Osteocyte (in vitro differentiated cells): ENCODE measurements at regions not wholly inside any gene's neighbourhood (a gene's known extent, or its start where the extent isn't known, plus 50 kb on each side); places are given as distances from the start of the nearest gene placed in this dataset.

Experiments
- DNase-seq: peaks from one replicate; pipeline ENCODE4 v3.0.0; 2021; ENCODE audit warnings: mixed read lengths; ENCODE audit not compliant: unreplicated experiment; ENCODE audit errors: extremely low spot score
- H3K27ac Mint-ChIP-seq: one replicate; pipeline ENCODE4 v1.8.0; 2021; ENCODE audit warnings: mild to moderate bottlenecking, mixed read lengths; ENCODE audit not compliant: unreplicated experiment
- H3K27me3 Mint-ChIP-seq: one replicate; pipeline ENCODE4 v1.8.0; 2021; ENCODE audit warnings: mixed read lengths; ENCODE audit not compliant: unreplicated experiment
- H3K36me3 Mint-ChIP-seq: one replicate; pipeline ENCODE4 v1.8.0; 2021; ENCODE audit warnings: mixed read lengths; ENCODE audit not compliant: unreplicated experiment
- H3K4me1 Mint-ChIP-seq: one replicate; pipeline ENCODE4 v1.8.0; 2021; ENCODE audit warnings: mixed read lengths; ENCODE audit not compliant: unreplicated experiment
- H3K4me3 Mint-ChIP-seq: one replicate; pipeline ENCODE4 v1.8.0; 2021; ENCODE audit warnings: mild to moderate bottlenecking, moderate library complexity, mixed read lengths; ENCODE audit not compliant: unreplicated experiment
- H3K9me3 Mint-ChIP-seq: one replicate; pipeline ENCODE4 v1.8.0; 2021; ENCODE audit warnings: mixed read lengths; ENCODE audit not compliant: unreplicated experiment
- TF ChIP-seq, protein P1 (sequence below): fragments of 200-600 bp; sonication (generic); IDR thresholded peaks from 2 replicates; pipeline ENCODE4 v1.5.0; 2021; ENCODE audit warnings: antibody characterized with exemption, mild to moderate bottlenecking, moderate library complexity

- H3K27ac Mint-ChIP-seq = no peak overlapping the region
- no peaks in the 10 kb centered on the region for H3K4me1 Mint-ChIP-seq
- TF ChIP-seq, protein P1, sequence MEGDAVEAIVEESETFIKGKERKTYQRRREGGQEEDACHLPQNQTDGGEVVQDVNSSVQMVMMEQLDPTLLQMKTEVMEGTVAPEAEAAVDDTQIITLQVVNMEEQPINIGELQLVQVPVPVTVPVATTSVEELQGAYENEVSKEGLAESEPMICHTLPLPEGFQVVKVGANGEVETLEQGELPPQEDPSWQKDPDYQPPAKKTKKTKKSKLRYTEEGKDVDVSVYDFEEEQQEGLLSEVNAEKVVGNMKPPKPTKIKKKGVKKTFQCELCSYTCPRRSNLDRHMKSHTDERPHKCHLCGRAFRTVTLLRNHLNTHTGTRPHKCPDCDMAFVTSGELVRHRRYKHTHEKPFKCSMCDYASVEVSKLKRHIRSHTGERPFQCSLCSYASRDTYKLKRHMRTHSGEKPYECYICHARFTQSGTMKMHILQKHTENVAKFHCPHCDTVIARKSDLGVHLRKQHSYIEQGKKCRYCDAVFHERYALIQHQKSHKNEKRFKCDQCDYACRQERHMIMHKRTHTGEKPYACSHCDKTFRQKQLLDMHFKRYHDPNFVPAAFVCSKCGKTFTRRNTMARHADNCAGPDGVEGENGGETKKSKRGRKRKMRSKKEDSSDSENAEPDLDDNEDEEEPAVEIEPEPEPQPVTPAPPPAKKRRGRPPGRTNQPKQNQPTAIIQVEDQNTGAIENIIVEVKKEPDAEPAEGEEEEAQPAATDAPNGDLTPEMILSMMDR = no peak
- no peaks in the 10 kb centered on the region for H3K36me3 Mint-ChIP-seq
- H3K9me3 Mint-ChIP-seq = no peaks in the 10 kb centered on the region
- DNase-seq = no peak
- no peaks in the 10 kb centered on the region for H3K27me3 Mint-ChIP-seq
- no peak overlapping the region for H3K4me3 Mint-ChIP-seq
Measured at GRCh38 chr1:217965156-217965786, 319.8 kb upstream of the RRP15 start.

DNA sequence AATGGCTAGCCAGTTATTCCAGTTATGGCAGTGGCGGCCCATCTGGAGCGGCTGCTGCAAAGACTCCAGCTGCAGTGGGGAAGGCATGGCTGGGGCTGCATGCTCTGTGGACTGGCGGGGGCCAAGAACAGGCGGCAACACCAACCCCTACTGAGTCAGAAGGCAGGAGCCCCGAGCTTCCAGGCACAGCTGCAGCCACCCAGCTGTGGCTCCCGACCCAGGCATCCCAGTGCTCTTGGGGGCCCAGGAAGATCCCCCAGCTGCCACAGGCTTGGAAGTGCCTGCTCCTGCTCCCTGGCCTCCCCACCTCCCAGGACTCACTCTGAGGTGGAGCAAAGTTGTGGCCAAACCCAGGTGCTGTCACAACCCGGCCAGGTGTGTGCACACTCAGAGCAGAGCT, 317.0 kb upstream of the RRP15 start:
- Mint-ChIP-seq H3K4me3 (no peak overlapping the region), H3K9me3 (peaks cover 8% of the 10 kb centered on the region), H3K27ac (no peak overlapping the region), H3K27me3 (no peaks in the 10 kb centered on the region), H3K4me1 (no peaks in the 10 kb centered on the region), H3K36me3 (no peaks in the 10 kb centered on the region)
- no peak for DNase-seq
- TF ChIP-seq, protein P1 = no peak

DNA sequence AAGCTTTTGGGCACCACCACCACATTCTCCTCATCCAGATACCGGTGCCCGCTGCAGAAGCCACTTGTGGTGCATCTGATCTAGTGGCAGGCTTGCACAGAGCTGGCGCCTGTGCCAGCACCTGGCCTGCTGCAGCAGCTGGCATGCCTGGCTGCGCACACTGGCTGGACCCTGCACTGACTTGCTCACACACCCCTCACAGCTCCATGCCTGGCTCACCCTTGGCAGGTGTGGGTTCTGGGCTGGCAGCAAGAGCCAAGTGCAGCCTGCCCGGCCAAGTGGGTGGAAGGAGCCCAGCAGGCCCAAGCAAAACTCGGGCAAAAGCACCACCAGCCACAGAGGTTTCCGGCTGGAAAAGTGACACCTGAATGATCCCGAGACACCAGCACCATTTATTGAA, 315.7 kb upstream of the RRP15 start:
- Mint-ChIP-seq H3K27ac (no peak overlapping the region), H3K9me3 (peaks cover 8% of the 10 kb centered on the region), H3K36me3 (no peaks in the 10 kb centered on the region)

DNA sequence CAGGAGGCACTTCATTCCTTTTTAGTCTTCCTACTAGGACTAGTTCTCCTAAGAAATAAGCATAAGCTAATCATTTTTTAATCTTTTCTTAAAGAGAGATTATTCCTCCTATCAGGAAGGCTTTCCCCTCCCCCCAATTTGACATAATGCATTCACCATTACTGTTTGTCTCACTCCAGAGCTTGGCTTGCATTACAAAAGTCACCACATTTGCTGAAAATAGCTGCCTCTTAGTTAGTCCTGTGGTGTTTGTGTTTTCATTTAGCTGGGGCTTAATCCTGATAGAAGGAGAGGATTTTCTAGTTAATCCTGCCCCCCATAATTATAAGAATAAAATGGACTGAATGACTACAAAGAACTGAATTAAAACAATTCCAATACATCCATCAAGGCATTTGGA, 307.1 kb upstream of the RRP15 start:
- H3K4me3 Mint-ChIP-seq = no peak overlapping the region
- peaks cover 9% of the 10 kb centered on the region for H3K9me3 Mint-ChIP-seq
- no peak overlapping the region for H3K27ac Mint-ChIP-seq
- H3K4me1 Mint-ChIP-seq = no peaks in the 10 kb centered on the region
- no peak for DNase-seq
- H3K36me3 Mint-ChIP-seq = no peaks in the 10 kb centered on the region
- H3K27me3 Mint-ChIP-seq = peaks cover 4% of the 10 kb centered on the region
- TF ChIP-seq, protein P1 = no peak

More for the DNA sequence above, 315.7 kb upstream of the RRP15 start:
- TF ChIP-seq, protein P1 = no peak
- DNase-seq = no peak
- Mint-ChIP-seq H3K4me3 (no peak overlapping the region), H3K27me3 (no peaks in the 10 kb centered on the region), H3K4me1 (no peaks in the 10 kb centered on the region)

DNA sequence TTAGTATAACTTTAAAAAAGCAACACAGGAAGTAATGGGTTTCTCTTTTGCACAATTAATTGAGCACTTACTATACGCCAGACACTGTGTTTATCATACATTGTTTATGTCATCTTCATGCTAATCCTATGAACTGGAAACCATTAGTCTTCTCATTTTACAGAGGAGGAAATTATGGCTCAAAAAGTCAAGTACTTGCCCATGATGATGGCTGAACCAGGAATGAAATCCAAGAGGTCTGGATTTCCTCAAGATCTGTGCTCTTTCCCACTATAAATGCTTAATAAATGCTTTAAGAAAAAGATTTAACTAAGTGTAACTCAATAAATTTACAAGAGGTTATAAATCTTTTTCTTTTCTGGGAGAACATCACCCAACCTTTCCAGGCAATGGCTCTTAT, 303.7 kb upstream of the RRP15 start:
- peaks cover 4% of the 10 kb centered on the region for H3K27me3 Mint-ChIP-seq

More for the DNA sequence above, 303.7 kb upstream of the RRP15 start:
- H3K36me3 Mint-ChIP-seq = no peaks in the 10 kb centered on the region
- TF ChIP-seq, protein P1 = no peak
- H3K4me1 Mint-ChIP-seq = no peaks in the 10 kb centered on the region
- no peak overlapping the region for H3K27ac Mint-ChIP-seq
- DNase-seq = no peak
- peaks cover 5% of the 10 kb centered on the region for H3K9me3 Mint-ChIP-seq
- H3K4me3 Mint-ChIP-seq = no peak overlapping the region
